ENCODE measurements at regions not wholly inside any gene's neighbourhood (a gene's known extent, or its start where the extent isn't known, plus 50 kb on each side); places are given as distances from the start of the nearest gene placed in this dataset.

- no peak for DNase-seq
- Mint-ChIP-seq H3K27ac (peak overlapping the region; percentile 41 to 60 (median 56)), H3K36me3 (no peaks in the 10 kb centered on the region)
Measured at GRCh38 chr6:169960886-169961611, 209.6 kb downstream of the ERMARD start.

DNA sequence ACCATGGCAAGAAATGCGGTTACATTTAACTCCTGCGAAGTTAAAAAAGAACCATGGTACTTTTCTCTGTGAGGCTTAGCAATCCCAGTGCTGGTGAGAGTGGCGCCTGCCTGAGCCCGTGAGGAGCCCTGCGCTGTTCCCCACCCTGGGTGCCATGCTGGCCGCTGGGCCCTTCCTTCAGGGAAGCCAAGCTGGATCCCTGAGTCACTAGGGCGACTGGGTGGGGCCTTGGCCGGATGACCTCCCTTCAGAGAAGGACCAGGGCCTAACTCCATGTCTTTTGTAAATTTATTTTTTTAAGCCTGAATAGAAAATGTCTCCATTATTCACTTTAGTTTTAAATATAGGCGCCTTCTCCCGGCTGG lies 209.1 kb downstream of the ERMARD start:
- peaks cover 0 to 11% (median 1%) of the 10 kb centered on the region in 4 donors for H3K4me1 Mint-ChIP-seq
- peak overlapping the region in 1 of 3 donors; percentile 41 for H3K27ac Mint-ChIP-seq
- Histone ChIP-seq H3K27me3 (ENCODE audit: control insufficient read depth, insufficient read depth, low read length) (peaks cover 3% of the 10 kb centered on the region), H3K36me3 (ENCODE audit: control insufficient read depth, insufficient read depth, low read length) (no peaks in the 10 kb centered on the region), H3K27ac (ENCODE audit: insufficient read depth, low read length, poor library complexity, severe bottlenecking) (no peak overlapping the region), H3K4me1 (ENCODE audit: control insufficient read depth, insufficient read depth, low read length, poor library complexity, severe bottlenecking) (no peaks in the 10 kb centered on the region), H3K9me3 (ENCODE audit: control insufficient read depth in 2 of 2, low read length in 2 of 2) (no peaks in the 10 kb centered on the region), H3K4me3 (ENCODE audit: low read depth, low read length) (no peak overlapping the region)
- no peak for DNase-seq
- H3K4me3 Mint-ChIP-seq: no peak overlapping the region
- no peak for ATAC-seq (ENCODE audit: low read depth in 2 of 2)
- H3K9me3 Mint-ChIP-seq: peaks cover 0 to 3% (median 0%) of the 10 kb centered on the region in 7 donors
- no peaks in the 10 kb centered on the region for H3K36me3 Mint-ChIP-seq
- H3K27me3 Mint-ChIP-seq: peaks cover 14% of the 10 kb centered on the region

More at GRCh38 chr6:169960886-169961611, 209.6 kb downstream of the ERMARD start:
- H3K4me1 ChIP-seq (ENCODE audit: control insufficient read depth, insufficient read depth, low read length, poor library complexity, severe bottlenecking): no peaks in the 10 kb centered on the region
- no peak for ATAC-seq (ENCODE audit: low read depth in 2 of 2)
- H3K36me3 ChIP-seq (ENCODE audit: control insufficient read depth, insufficient read depth, low read length): no peaks in the 10 kb centered on the region
- H3K4me3 ChIP-seq (ENCODE audit: low read depth, low read length): no peak overlapping the region
- Mint-ChIP-seq H3K4me1 (peaks cover 0 to 11% (median 1%) of the 10 kb centered on the region in 4 donors), H3K4me3 (peak overlapping the region in 2 of 4 donors; percentile 78 to 82), H3K9me3 (peaks cover 0 to 3% (median 0%) of the 10 kb centered on the region in 7 donors), H3K27me3 (peaks cover 14% of the 10 kb centered on the region)
- no peak overlapping the region for H3K27ac ChIP-seq (ENCODE audit: insufficient read depth, low read length, poor library complexity, severe bottlenecking)
- peaks cover 3% of the 10 kb centered on the region for H3K27me3 ChIP-seq (ENCODE audit: control insufficient read depth, insufficient read depth, low read length)
- H3K9me3 ChIP-seq (ENCODE audit: control insufficient read depth in 2 of 2, low read length in 2 of 2): no peaks in the 10 kb centered on the region

DNA sequence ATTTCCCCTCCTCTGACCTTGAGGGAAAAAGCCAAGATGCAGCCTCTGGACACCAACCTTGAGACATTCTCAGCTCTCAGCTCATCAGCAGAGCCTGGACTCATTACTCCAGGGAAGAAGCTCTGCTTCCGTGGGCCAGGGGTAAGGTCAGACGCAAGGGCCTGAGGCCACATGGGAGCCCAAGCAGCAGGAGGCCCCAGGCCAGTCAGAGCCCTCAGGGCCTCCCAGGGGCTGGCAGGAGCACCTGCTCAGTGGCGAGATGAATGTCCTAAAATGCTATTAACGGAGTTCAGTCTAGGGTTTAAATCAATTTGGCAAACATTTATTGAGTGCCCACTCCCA lies 208.6 kb downstream of the ERMARD start:
- Mint-ChIP-seq H3K9me3 (peaks cover 0 to 3% (median 0%) of the 10 kb centered on the region in 7 donors), H3K4me1 (peaks cover 0 to 11% (median 3%) of the 10 kb centered on the region in 4 donors), H3K27ac (peak overlapping the region in 2 of 3 donors; percentile 41 to 56), H3K36me3 (no peaks in the 10 kb centered on the region), H3K4me3 (no peak overlapping the region), H3K27me3 (peaks cover 14% of the 10 kb centered on the region)
- H3K27me3 ChIP-seq (ENCODE audit: control insufficient read depth, insufficient read depth, low read length): peaks cover 3% of the 10 kb centered on the region
- H3K27ac ChIP-seq (ENCODE audit: insufficient read depth, low read length, poor library complexity, severe bottlenecking): no peak overlapping the region
- H3K4me3 ChIP-seq (ENCODE audit: low read depth, low read length): no peak overlapping the region
- DNase-seq (no peak), ATAC-seq (ENCODE audit: low read depth in 2 of 2) (no peak)
- no peaks in the 10 kb centered on the region for H3K4me1 ChIP-seq (ENCODE audit: control insufficient read depth, insufficient read depth, low read length, poor library complexity, severe bottlenecking)
- no peaks in the 10 kb centered on the region for H3K9me3 ChIP-seq (ENCODE audit: control insufficient read depth in 2 of 2, low read length in 2 of 2)
- no peaks in the 10 kb centered on the region for H3K36me3 ChIP-seq (ENCODE audit: control insufficient read depth, insufficient read depth, low read length)

- Mint-ChIP-seq H3K4me1 (peaks cover 0 to 11% (median 3%) of the 10 kb centered on the region in 4 donors), H3K27ac (peak overlapping the region; percentile 37 to 98 (median 91)), H3K9me3 (peaks cover 0 to 3% (median 0%) of the 10 kb centered on the region in 7 donors), H3K36me3 (no peaks in the 10 kb centered on the region), H3K27me3 (peaks cover 18% of the 10 kb centered on the region), H3K4me3 (peak overlapping the region in 3 of 4 donors; percentile 50 to 85 (median 71))
- ATAC-seq (ENCODE audit: low read depth in 2 of 2) (peak; percentile 87 to 94), DNase-seq (peak in 2 of 3 donors; percentile 64 to 69)
- no peaks in the 10 kb centered on the region for H3K9me3 ChIP-seq (ENCODE audit: control insufficient read depth in 2 of 2, low read length in 2 of 2)
- no peaks in the 10 kb centered on the region for H3K4me1 ChIP-seq (ENCODE audit: control insufficient read depth, insufficient read depth, low read length, poor library complexity, severe bottlenecking)
- no peaks in the 10 kb centered on the region for H3K36me3 ChIP-seq (ENCODE audit: control insufficient read depth, insufficient read depth, low read length)
- H3K4me3 ChIP-seq (ENCODE audit: low read depth, low read length): no peak overlapping the region
- peak overlapping the region; percentile 41 for H3K27ac ChIP-seq (ENCODE audit: insufficient read depth, low read length, poor library complexity, severe bottlenecking)
- peaks cover 3% of the 10 kb centered on the region for H3K27me3 ChIP-seq (ENCODE audit: control insufficient read depth, insufficient read depth, low read length)
Measured at GRCh38 chr6:169959136-169960002, 207.9 kb downstream of the ERMARD start.

DNA sequence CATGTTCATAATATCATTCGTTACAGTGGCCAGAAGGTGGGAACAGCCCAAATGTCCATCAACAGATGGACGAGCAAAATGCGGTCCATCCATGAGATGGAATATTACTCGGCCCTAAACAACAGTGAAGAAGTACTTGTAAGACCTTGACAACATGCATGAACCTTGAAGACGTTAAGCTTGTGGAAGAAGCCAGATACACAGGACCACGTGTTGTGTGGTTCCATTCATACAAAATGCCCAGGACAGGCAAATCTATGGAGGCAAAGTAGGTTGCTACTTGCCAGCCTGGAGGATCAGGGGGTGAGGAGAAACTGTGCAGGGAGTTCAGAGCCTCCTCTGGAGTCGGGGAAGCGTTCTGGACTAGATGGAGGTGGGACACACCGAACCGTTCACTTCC lies 207.1 kb downstream of the ERMARD start:
- H3K9me3 ChIP-seq (ENCODE audit: control insufficient read depth in 2 of 2, low read length in 2 of 2): no peaks in the 10 kb centered on the region
- DNase-seq: no peak
- no peak overlapping the region for H3K27ac ChIP-seq (ENCODE audit: insufficient read depth, low read length, poor library complexity, severe bottlenecking)
- no peaks in the 10 kb centered on the region for H3K36me3 Mint-ChIP-seq
- H3K27ac Mint-ChIP-seq: peak overlapping the region in 2 of 3 donors; percentile 37 to 91
- no peak for ATAC-seq (ENCODE audit: low read depth in 2 of 2)
- H3K27me3 ChIP-seq (ENCODE audit: control insufficient read depth, insufficient read depth, low read length): peaks cover 3% of the 10 kb centered on the region
- no peaks in the 10 kb centered on the region for H3K36me3 ChIP-seq (ENCODE audit: control insufficient read depth, insufficient read depth, low read length)
- H3K4me1 ChIP-seq (ENCODE audit: control insufficient read depth, insufficient read depth, low read length, poor library complexity, severe bottlenecking): no peaks in the 10 kb centered on the region
- peaks cover 0 to 3% (median 0%) of the 10 kb centered on the region in 7 donors for H3K9me3 Mint-ChIP-seq
- H3K4me3 Mint-ChIP-seq: peak overlapping the region in 1 of 4 donors; percentile 26
- peaks cover 0 to 11% (median 3%) of the 10 kb centered on the region in 4 donors for H3K4me1 Mint-ChIP-seq
- no peak overlapping the region for H3K4me3 ChIP-seq (ENCODE audit: low read depth, low read length)
- peaks cover 18% of the 10 kb centered on the region for H3K27me3 Mint-ChIP-seq

DNA sequence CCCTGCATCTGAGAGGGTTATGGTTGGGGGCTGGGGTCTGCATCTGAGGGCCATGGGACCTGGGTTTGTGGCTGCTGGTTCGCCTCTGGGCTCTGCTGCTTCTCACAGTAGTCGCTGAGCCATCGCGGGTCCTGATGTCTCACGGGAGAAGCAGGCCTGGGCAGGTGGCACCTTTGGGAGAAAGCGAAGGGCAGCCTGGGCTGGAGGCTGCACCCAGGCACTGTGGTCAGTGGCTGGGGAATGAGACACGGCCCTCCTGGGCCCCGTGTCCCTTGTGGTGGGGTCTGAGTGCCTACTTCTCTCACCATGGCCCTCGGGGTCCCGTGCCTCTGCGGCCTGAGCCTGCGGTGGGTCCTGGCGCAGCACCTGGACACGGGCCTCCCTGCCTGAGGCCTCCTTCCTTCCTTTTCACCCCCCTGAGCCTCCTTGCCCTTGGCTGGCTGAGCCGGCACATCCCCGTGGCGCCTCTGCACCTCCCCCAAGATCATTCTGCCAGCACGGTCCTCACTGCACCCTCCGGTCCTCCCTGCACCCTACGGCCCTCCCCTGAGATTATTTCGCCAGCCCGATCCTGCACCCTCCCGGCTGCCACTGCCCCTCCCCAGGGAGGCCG lies 206.0 kb downstream of the ERMARD start:
- H3K27ac ChIP-seq (ENCODE audit: insufficient read depth, low read length, poor library complexity, severe bottlenecking): no peak overlapping the region
- H3K9me3 ChIP-seq (ENCODE audit: control insufficient read depth in 2 of 2, low read length in 2 of 2): no peaks in the 10 kb centered on the region
- Mint-ChIP-seq H3K9me3 (peaks cover 0 to 3% (median 0%) of the 10 kb centered on the region in 7 donors), H3K36me3 (no peaks in the 10 kb centered on the region), H3K4me3 (no peak overlapping the region), H3K27ac (no peak overlapping the region), H3K4me1 (peaks cover 0 to 11% (median 3%) of the 10 kb centered on the region in 4 donors), H3K27me3 (peaks cover 18% of the 10 kb centered on the region)
- H3K4me1 ChIP-seq (ENCODE audit: control insufficient read depth, insufficient read depth, low read length, poor library complexity, severe bottlenecking): no peaks in the 10 kb centered on the region
- DNase-seq (no peak), ATAC-seq (ENCODE audit: low read depth in 2 of 2) (no peak)
- no peak overlapping the region for H3K4me3 ChIP-seq (ENCODE audit: low read depth, low read length)
- H3K36me3 ChIP-seq (ENCODE audit: control insufficient read depth, insufficient read depth, low read length): no peaks in the 10 kb centered on the region
- H3K27me3 ChIP-seq (ENCODE audit: control insufficient read depth, insufficient read depth, low read length): peaks cover 3% of the 10 kb centered on the region

DNA sequence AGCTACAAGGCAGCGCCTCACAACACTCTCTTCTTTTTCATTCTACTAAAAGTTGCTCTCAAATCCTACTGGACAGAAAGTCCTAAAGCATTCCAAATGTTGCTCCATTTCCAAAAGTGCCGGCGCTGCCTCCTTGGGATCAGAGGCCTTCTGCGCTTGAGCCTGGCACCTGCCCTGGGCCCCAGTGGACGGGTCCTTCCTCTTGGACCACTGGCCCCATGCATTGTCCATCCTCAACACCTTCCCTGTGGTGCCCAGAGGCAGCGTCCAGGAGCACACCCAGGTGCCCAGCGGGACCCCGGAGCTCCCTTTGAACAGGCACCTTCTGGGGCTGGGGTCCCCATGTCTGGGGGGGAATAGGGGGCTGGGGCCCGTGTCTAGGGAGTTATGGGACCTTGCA lies 205.2 kb downstream of the ERMARD start:
- no peaks in the 10 kb centered on the region for H3K36me3 Mint-ChIP-seq
- H3K9me3 Mint-ChIP-seq: peaks cover 0 to 3% (median 0%) of the 10 kb centered on the region in 7 donors

More for the DNA sequence above, 205.2 kb downstream of the ERMARD start:
- no peak for ATAC-seq (ENCODE audit: low read depth in 2 of 2)
- H3K9me3 ChIP-seq (ENCODE audit: control insufficient read depth in 2 of 2, low read length in 2 of 2): no peaks in the 10 kb centered on the region
- H3K27me3 Mint-ChIP-seq: peaks cover 18% of the 10 kb centered on the region
- H3K27ac Mint-ChIP-seq: no peak overlapping the region
- no peak for DNase-seq
- no peak overlapping the region for H3K27ac ChIP-seq (ENCODE audit: insufficient read depth, low read length, poor library complexity, severe bottlenecking)
- H3K4me3 Mint-ChIP-seq: no peak overlapping the region
- no peaks in the 10 kb centered on the region for H3K4me1 ChIP-seq (ENCODE audit: control insufficient read depth, insufficient read depth, low read length, poor library complexity, severe bottlenecking)
- peaks cover 3% of the 10 kb centered on the region for H3K27me3 ChIP-seq (ENCODE audit: control insufficient read depth, insufficient read depth, low read length)
- no peaks in the 10 kb centered on the region for H3K36me3 ChIP-seq (ENCODE audit: control insufficient read depth, insufficient read depth, low read length)
- H3K4me1 Mint-ChIP-seq: peaks cover 0 to 11% (median 3%) of the 10 kb centered on the region in 4 donors
- H3K4me3 ChIP-seq (ENCODE audit: low read depth, low read length): no peak overlapping the region
